GM13976 (cell line): ENCODE measurements at regions not wholly inside any gene's neighbourhood (a gene's known extent, or its start where the extent isn't known, plus 50 kb on each side); places are given as distances from the start of the nearest gene placed in this dataset.

Source experiments
- DNase-seq: peaks from one replicate; pipeline ENCODE4 v3.0.0; 2012; ENCODE audit warnings: low spot score
- in situ Hi-C: fragments of 300-500 bp; cut with MboI; formaldehyde crosslinking; loops from one replicate; pipeline ENCODE4 v1.12.0; 2022; ENCODE audit warnings: low sequenced_read_pairs, mixed read lengths, inconsistent platforms; ENCODE audit not compliant: unreplicated experiment
- TF ChIP-seq, protein P1 (sequence below): IDR thresholded peaks from 2 replicates; pipeline ENCODE4 v1.5.1; 2012; ENCODE audit warnings: borderline replicate concordance, mild to moderate bottlenecking; ENCODE audit not compliant: insufficient read depth; ENCODE audit errors: extremely low read depth, missing control alignments, control extremely low read depth

DNA sequence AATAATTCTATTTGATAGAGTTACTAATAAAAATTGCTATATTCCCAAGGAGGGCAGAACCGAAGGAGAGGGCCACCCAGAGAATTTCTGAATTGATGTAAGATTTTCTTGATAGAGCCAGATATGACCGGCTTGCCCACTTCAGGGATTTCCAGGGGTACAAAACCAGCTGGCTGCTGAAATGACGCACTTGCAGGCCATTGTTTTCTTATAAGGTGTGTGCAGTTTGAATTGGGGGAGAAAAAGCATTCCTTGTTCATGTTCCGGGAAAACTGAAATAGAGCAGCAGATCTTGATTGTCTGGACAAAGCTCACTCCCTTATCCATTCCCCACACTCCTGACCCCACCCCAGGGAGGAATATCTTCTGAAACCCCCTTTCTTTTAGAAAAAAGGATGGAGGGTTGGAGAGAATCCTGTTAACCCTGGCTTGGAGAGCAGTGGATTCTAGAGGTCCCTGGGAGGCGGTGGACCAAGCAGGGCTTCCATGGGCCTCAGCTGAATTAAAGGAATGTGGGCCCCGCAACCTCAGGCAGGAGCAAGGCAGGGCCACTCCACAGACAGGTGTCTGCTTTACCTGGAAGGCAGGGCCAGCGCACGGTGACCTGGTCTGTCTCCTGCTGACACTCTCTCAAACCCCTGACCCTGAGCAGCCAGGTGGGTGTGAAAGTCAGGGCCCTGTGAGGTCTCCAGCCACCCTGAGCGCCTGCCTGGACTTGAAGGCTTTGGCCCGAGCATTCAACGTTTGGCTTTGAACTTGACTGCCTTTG is 96.4 kb downstream of the TMEM170B start:
- no peak for DNase-seq
- TF ChIP-seq, protein P1, sequence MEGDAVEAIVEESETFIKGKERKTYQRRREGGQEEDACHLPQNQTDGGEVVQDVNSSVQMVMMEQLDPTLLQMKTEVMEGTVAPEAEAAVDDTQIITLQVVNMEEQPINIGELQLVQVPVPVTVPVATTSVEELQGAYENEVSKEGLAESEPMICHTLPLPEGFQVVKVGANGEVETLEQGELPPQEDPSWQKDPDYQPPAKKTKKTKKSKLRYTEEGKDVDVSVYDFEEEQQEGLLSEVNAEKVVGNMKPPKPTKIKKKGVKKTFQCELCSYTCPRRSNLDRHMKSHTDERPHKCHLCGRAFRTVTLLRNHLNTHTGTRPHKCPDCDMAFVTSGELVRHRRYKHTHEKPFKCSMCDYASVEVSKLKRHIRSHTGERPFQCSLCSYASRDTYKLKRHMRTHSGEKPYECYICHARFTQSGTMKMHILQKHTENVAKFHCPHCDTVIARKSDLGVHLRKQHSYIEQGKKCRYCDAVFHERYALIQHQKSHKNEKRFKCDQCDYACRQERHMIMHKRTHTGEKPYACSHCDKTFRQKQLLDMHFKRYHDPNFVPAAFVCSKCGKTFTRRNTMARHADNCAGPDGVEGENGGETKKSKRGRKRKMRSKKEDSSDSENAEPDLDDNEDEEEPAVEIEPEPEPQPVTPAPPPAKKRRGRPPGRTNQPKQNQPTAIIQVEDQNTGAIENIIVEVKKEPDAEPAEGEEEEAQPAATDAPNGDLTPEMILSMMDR: no peak
- in situ Hi-C loops: no loop called here

DNA sequence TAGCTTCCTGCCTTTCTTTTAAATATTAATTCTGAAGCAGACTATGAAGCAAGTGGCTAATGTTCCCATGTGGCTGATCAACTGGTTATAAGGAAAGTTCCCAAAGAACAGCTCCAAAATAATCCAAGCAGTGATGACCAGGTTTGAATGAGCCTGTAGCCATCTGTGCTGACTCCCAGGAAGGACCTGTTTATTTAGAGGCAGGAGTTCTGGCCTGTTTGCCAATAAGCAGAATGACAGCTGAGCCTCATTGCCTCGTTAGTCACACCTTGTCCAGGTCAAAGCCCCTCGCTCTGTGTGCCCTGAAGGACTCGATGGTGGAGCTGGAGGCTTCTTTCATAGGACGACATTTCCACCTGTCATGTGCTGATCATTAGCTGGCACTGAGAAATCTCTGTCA is 97.4 kb downstream of the TMEM170B start:
- in situ Hi-C loops: no loop called here
- DNase-seq: no peak

DNA sequence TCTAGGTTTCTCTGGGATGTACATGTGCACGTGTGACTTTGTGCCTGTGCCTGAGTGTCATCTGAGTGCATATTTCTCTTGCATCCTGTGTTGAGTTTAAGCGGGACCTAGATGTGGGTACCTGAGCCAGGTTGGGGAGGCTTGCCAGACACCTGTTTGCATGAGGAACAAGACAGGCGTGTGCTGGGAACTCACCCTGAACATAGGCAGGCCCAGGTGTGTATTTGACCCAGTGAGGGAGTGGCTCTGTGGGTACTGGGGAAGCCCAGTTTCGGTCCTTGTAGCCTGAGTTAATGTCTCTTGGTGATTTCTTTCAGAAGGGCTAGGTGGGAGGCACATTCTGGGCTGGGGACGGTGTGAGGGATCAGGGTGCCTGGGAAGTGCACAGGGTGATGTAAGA is 98.6 kb downstream of the TMEM170B start:
- in situ Hi-C loops: no loop called here
- TF ChIP-seq, protein P1: no peak
- DNase-seq: no peak

More for the DNA sequence above, 97.4 kb downstream of the TMEM170B start:
- TF ChIP-seq, protein P1: no peak

DNA sequence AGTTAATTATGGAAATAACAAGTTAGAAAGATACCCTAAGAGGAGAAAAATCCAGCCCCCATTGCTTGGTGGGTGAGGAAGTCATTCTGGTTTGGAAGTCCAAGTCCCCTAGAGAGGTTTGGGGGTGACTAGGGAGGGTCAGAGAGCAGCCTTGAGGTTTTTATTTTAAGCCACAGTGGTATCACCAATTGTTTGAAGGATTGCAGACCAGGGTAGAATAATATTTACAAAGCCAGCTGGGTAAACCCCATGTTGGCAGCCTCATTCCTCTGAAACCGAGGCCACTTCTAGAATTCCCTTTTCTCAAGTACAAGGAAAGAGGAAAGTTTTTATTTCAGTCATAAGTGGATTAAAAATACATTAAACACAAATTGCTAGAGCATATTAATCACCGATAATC is 99.7 kb downstream of the TMEM170B start:
- no peak for DNase-seq
- in situ Hi-C loops: no loop called here
- TF ChIP-seq, protein P1: no peak

DNA sequence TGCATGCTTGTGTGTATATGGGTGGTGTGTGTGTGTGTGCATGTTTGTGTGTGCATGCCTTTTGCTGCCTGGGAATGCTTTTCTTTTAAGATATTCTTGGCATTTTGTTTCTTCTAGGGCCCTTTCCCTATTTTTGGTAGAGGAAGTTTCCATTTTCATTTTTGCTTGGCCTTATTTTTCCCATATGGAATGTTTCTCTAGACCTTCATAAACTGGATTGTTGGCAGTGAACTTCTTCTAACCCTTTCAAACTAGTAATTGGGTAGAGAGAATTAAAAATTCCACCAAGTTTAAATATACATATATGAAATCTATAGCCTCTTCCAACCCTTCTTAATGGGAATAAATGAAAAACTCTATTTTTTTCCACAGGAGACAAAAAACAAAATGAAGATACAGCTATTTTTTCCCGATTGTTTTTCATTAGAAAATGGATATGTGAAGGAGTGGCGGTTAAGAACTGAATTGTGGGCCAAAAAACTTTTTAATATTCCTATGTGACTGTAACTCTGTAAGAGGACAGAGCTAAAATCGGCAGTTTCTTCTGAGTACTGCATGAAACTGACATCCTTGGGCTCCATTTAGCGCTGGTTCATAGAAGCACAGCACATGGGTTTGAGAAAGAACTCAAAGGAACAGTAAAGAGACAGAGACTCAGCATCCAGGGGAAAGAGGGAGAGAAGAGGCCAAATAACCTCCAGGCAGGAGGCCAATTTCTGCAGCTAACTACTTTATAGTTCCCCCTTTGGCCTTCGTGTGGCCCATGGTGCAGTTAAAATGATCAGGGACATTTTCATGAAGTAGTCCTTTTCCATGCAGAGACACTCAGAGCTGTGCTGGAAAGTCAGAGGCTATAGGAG is 102.1 kb downstream of the TMEM170B start:
- TF ChIP-seq, protein P1: no peak
- no peak for DNase-seq
- in situ Hi-C loops: no loop called here

DNA sequence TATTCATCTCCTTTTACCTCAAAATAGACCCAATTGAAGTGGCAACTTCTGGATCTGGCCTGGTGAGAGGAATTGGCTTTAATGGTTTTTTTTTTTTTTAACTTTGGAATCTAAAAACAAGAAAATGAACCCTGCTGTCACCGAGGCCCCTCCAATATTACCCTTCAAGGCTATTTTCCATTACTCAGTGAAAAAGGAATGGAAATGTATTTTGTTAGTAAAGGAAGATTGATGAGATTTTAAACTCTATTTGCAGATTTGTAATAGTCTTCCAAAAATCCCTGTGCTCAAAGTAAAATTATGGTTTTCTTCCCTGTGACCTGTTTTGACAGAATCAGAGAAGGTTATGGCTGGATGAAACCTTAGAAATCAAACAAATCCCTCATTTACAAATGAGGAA is 102.9 kb downstream of the TMEM170B start:
- no peak for DNase-seq
- TF ChIP-seq, protein P1: no peak
- in situ Hi-C loops: no loop called here
